GM21367 (cell line): ENCODE measurements at regions not wholly inside any gene's neighbourhood (a gene's known extent, or its start where the extent isn't known, plus 50 kb on each side); places are given as distances from the start of the nearest gene placed in this dataset.
"Not testable (repeated sequence)": the region's sequence is repeated elsewhere in the genome, so short reads cannot be mapped to it uniquely, and the experiment has no call there.

Source experiments
- ATAC-seq: cut with Tn5 transposase; IDR thresholded peaks from one replicate; pipeline ENCODE4 v1.9.1; 2021; ENCODE audit not compliant: unreplicated experiment

DNA sequence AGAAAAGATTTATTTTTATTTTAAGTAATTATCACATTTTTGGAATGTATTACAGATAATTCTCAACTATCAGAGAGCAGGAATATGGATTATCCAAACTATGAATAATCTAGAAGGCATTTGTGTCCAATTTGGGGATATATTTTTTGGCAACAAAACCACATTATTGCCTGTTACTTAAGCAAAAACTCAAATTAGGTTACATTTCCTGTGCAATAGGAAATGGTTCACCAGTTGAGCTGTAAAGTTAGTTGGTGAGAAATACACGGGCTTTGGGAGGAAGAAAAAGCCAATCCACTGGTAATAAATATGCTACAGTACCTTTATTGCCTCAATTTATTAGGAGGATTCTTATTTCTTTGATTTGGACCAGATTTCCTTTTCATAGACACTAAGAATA lies 1075.2 kb downstream of the PCDH9 start:
- no peak for ATAC-seq

DNA sequence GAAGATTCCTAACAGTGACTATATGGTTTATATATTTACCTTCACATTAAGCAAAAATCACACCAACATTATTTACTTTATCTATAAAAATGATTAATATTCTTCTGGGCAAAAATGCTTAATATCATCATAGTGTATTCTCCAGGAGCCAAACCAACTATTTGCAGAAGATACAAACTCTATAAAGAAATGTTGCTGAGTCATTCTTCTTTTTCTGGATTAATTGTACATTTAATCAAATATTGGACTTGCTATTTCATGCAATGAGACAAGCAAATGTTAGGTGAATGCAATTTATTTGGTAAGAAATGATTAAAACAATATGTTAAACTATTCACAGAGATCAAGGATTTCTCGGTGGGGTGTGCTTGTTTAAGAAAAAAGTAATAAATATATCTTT lies 1075.8 kb downstream of the PCDH9 start:
- no peak for ATAC-seq

DNA sequence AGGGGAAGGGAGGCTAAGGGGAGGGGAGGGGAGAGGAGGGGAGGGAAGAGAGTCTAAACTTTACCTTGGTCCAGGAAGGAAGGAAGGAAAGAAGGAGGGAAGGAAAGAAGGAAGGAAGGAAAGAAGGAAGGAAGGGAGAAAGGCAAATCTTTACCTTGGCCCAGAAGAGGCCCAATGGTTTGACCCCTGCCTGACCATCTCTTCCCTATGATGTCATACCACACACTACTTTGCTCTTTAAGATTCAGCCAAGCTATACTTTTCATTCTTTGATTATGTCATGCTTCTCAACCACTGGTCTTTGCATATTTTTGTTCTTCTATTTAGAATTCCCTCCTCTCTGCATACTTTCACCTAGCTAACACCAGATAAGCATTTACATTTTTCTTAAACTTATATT lies 1077.5 kb downstream of the PCDH9 start:
- no peak for ATAC-seq

DNA sequence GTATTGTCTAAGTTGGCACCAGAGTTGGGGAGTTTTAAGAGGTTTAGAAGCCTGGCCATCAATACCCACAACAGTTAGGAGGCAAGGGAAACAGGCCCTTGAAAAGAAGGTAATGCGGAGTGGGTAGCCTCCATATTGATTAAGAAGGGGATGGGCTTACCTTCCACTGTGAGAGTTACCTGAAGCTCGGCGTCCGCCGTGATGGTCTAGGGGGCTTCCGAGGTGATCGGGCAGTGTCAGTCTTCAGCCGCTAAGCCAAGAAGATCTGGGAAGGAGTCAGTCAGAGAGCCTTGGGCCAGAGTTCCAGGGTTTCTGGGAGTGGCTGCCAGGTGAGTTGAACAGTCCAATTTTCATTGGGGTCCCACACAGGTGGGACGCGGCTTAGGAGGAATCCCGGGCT lies 1085.8 kb downstream of the PCDH9 start:
- ATAC-seq: not testable (repeated sequence)

DNA sequence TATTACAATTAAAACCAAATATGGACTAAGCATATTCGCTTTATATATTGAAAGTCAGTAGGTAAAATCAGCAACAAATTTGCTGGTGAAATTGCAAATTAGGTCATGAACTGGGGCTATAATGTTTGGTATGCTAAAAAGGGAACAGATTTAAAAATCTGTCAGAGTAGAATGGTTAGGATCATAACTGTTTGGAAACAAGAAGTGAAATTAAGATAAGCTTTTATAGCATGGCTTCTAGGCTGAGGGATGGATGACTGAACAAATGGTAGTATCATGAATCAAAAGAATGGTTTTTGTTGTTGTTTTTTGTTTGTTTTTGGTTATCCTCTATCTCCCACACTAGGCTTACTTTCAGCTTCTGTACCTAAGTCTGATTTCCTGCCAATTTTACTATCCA lies 1090.4 kb downstream of the PCDH9 start:
- peak; percentile 22 for ATAC-seq

DNA sequence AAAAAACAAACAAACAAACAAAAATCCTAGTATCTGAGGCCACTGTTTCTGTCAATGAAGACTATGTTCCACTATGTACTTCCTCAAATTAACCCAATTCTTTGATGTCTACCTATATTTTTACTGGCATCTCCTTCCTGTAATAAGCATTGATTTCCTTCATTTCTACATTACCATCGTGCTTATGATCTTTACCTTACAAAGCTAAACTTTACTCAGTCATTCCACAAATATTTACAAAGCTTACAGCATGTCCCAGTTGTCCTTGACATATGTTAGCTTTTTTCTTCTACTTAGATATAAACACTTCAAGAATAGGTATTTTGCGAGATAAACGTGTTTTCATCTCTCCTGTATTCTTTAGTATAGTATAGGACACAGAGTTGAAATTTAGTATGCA lies 1090.9 kb downstream of the PCDH9 start:
- no peak for ATAC-seq

DNA sequence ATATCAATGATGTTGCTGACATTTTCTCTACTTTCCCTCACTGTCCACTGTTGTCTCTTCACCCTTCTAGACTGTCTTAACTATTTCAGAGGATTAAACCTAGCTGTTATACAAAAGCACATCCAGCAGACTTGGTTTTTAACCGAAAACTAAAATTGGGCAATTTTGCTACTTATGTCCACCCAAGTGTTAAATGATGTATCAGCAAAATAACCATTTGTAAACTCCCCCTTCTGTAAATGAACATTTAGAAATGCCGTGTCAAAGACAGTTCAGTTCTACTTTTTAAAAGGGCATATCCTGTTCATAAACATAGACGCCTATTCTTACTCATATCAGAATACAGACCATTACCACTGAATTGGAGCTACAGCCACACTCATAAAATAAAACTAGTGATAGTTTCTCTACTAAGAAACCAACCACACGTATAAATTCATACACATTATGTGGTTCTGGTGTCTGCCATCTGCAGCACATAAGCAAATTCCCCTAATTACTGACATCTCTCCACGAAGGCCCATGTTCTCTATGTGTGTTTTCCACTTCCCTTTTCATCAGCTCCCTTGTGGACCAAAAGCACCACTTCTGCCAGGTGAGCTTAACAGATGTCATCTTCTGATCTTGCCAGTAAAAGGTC lies 1091.8 kb downstream of the PCDH9 start:
- peak; percentile 90 for ATAC-seq

DNA sequence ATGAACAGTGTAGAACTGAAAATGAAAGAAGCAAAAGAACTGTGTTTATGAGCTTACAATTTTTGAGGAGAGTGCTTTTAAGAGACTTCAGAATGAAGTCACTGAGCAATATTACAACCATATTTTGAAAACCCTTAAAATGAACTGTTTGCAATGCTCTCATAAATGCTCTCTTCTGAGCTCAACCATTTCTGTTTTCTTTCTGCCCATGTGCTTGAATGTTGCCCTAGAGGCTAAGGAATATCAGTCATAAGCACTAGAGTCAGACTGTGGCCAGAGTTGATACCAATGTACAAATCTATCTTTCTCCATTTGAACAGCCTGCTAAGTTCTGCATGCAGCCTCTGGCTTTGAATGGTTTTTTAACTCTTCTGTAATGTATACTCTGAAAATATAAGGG lies 1092.8 kb downstream of the PCDH9 start:
- ATAC-seq: peak; percentile 23

DNA sequence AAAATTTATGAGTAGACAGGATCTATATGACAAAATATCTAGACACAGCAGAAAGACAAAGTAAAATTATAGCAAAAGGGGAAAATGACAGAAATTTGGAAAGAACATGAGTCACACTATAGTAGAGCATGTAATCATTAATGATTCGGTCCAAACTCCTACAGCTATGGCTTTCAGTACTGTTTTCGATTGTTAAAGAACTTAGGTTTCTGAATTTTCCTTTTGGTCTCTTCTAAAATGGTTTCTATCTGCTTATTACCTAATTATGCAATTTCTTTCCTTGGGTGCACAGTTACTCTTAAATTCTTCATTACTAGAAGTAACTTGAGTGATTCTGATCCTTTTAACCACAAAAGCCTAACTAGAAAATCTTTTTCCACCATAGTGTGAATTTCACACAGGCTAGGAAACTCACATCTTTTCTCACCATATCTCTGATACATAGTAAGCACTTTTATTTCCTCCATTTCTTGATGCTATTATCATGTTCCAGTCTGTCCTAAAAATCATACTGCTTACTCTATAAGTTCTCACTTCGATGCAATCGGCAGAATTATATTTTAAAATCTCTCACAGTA lies 1101.4 kb downstream of the PCDH9 start:
- ATAC-seq: peak; percentile 89

DNA sequence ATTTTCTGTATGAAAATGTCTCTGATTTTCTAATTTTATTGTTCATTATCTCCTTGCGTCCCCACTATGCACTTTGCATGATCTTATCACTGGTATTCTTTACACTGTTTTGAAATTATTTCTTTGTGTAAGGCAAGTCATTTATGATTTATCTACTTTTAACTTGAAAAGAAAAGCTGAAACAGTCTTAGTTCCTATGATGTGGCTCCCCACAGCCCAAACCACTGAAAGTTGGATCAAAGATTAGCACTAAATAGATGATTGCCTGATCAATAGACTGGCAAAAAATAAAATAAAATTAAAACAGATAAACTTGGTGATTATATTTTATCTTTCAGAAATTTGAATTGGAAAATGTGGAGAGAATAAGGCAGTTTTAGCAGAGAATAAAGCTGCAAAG lies 1101.9 kb downstream of the PCDH9 start:
- ATAC-seq: no peak

DNA sequence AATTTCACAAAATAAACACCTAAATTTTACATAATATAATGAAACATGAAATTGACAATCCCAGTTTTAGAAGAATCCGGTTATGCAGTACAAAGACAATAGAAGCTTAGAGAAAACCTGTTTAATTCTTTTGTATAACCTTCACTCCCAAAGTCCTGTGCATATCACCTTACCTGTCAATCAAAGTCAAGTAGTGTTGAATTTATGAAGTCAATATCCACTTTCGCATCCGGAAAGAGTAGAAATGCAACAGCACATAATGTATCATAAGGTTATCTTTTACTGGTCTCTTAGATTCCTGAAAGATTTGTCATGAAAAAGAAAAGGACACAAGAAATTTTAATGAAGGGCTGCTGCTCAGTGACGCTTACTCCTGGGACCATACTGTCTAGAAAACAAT lies 1112.6 kb downstream of the PCDH9 start:
- no peak for ATAC-seq

DNA sequence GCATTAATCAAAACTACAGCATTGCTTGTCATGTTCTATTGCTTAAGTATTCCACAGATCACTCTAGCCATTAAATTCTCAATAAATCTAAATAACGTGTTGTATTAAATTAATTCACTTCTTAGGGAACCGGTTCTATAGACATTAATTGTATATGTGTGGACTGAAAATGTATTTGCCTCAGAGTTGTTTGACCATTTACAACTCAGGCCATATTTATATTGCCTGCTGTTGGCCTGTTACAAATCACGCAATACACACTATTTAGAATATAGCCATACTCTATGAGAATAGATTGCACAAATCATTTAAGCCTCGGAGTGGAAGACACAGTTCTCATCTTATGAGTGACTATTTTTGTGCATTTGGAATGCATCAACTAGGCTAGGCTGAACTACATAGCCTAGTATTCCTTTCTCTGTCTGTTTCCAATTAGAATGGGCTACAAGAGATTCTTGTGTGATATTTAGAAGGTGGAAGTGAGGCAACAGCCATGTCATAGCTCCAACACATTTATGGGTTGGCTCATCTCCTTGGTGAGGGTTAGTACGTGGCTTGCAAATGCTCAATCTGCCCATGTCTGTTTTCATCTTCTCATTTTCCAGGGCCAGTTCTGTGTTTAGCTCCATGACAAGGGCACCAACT lies 1116.1 kb downstream of the PCDH9 start:
- no peak for ATAC-seq

DNA sequence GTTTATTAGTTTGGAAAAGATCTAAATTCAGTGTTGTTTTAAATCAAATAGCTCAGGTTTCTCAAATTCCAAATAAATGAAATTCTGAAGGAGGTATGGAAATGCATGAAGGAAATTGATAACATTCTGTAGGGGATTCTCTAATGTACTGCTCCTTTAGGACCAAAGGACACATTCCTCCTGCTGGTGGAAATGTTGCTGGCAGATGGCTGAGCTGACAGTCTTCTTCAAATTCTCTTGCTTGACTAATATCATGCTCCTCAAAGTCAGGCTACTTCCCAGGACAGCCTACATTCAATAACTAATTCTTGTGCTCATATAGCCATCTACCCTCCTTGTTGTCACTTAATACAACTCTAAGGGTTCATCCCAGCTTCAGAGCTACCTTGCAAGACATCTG lies 1118.5 kb downstream of the PCDH9 start:
- no peak for ATAC-seq

DNA sequence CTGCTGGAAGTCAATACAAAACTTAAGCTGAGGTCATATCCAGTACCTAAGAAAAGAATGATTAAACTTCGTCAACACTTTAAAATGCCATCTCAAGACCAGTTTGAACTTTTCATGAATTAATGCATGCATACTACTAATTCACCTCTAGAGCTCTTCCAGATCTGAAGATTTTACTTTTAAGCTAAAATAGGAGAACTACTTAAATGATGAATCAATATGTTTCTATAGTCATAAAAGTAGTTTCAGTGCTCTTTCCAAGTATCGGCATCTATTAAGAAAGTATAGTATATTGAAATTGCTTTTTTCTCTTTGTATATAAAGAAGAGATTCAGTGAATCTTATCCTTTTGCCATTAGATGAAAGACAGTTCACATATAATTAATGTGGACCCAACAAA lies 1123.9 kb downstream of the PCDH9 start:
- no peak for ATAC-seq

DNA sequence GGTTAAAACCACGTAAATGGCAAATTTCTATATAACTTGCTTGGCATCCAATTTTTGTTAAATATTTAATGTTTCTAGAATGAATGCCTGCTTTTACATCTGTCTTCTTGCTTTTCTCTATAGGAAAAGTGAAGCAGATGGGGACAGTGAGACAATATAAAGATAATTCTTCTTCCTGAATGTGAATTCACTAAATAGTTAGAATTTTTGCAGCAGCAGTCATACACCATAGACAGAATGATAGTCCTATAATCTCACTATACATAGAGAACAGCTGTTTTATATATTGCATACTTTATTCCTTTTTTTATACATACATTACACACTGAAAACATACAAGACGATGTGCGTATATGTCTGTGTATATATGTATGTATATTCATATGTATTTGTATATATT lies 1127.3 kb downstream of the PCDH9 start:
- no peak for ATAC-seq

DNA sequence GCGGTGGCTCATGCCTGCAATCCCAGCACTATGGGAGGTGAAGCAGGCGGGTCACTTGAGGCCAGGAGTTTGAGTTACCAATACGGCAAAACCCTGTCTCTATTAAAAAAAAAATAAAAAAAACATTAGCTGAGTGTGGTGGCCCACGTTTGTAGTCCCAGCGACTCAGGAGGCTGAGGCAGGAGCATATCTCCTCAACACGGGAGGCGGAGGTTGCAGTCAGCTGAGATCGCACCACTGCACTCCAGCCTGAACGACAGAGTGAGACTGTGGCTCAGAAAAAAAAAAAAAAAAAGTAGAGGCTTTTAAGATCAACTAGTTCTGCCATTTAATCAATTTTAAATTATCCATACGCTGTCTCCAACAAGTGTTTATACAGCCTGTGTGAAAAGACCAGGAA lies 1130.3 kb downstream of the PCDH9 start:
- no peak for ATAC-seq

DNA sequence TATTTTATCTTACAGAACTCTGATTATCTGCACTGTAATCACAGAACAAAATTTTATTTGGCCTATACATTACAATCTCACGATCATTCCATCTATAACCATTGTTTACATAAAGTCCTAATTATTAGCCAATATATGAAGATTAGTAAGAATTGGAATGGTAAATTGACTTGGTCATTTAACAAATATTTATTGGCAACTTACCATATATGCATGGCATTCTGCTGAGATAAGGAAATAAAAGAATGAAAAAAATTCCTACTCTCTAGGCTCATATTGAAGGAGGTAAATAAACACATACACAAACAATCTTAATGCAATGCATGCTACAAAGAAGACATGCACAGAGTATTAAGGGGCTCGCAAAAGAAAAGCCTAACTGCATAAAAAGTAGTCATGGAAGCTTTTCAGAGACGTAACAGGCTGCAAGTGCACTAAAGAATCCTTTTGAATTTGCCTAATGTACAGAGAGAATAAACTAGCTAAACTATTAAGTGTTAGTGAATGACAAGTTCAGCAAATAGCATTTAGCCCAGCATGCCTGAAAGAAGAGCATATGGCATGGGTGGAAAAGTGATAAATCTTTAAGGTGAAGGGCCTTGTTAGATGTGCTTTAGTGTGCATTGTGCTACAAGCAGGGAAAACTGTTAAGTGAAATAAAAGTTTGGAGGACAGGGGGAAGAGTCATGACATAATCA lies 1131.1 kb downstream of the PCDH9 start:
- ATAC-seq: no peak

DNA sequence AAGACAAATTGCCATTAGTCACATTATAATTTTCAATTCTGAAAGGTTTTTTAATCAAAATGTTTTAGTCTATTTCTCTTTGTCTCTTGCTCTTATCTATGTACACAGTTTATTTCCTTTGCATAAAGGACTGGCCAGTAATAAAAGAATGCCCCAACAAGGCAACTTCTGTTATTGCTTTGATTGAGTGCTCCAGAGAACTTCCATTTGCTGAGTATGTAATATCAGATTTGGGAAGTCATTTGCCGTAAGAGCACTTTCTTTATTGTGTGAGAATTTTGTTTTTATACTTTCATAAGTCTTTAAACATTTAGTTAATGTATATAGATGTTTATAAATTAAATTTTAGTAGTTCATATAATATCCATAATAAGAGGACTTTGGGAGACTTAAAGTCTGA lies 1140.4 kb downstream of the PCDH9 start:
- ATAC-seq: no peak

DNA sequence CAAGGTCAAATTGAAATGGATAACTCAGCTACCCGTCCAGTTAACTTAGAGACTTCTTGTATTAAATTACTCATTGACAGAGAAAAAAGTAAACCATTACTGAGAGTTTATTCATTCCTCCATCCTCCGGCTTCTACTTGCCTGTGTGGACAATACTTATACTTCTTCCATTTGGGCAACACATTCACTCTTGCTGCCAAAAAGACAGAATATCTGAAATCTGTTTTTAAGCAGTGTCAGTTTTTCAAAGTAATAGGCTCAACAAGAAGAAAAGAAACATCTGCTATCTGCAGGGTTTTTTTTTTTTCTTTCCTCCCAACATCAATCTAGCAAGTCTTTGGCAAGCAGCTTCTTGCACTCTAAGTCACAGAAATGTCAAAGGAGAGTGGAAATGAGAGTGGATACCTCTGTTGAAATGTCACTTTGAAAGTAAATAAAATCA lies 1142.8 kb downstream of the PCDH9 start:
- ATAC-seq: no peak

DNA sequence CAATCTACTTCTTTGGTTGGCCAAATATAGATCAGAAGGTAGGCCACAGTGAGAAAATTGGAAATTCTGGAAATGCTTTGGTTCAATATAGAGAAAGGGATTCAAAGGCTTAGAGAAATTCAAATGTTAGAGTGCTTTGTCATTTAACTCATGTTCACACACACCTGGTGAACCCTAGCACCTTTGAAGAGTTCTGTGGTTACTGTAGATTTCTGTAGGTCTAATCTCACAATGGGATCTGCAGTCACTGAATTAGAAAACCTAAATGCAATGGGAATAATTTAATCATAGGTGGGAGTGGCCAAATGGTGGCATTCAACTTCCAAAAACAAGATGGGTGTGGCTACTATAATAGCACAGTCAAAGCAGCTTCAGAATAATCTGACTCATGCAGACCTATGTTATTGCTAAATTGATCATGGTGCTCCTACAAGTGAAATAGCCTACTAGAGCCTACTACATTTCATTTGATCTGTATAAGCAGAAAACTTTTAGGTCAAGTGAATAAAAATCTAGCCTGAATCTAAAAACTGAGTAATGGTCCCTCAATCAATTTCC lies 1152.9 kb downstream of the PCDH9 start:
- ATAC-seq: no peak

DNA sequence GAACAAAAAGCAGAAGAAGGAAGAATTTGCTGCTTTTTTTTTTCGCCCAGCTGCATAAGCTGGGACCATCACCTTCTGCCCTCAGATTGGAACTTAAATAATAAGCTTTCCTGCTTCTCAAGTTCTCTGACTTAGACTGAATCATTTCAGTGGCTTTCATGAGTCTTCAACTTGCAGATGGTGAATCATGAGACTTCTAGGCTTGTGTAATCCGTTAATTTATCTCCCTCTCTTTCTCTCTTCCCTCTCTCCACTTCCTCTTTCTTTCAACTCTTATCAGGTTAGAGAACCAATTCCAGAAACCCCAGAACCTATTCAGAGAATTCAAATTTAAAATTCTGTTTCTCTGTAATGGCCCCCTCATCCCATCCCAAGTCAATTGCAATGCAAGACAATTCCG lies 1153.7 kb downstream of the PCDH9 start:
- ATAC-seq: no peak
